Hematopoietic multipotent progenitor cell (in vitro differentiated cells): ENCODE measurements at regions not wholly inside any gene's neighbourhood (a gene's known extent, or its start where the extent isn't known, plus 50 kb on each side); places are given as distances from the start of the nearest gene placed in this dataset.

Experiments used
- DNase-seq, 3 donors: peaks; one replicate each; pipeline ENCODE4 v3.0.0-alpha.2; 2011 to 2015; ENCODE audit warnings: low read depth in 2 of 3, low spot score in 2 of 3

- DNase-seq, result peak in 2 of 3 donors; percentile 24 to 50
These were observed 178.1 kb upstream of the RUNX1 start for GRCh38 chr21:35226968-35227744.

- no peak for DNase-seq
These were observed 177.2 kb upstream of the RUNX1 start for GRCh38 chr21:35226328-35226727.

- no peak for DNase-seq
These were observed 176.5 kb upstream of the RUNX1 start for GRCh38 chr21:35225573-35225972.

GRCh38 chr21:35223480-35224156 lies 174.5 kb upstream of the RUNX1 start:
- DNase-seq, result no peak

GRCh38 chr21:35222541-35222941 lies 173.4 kb upstream of the RUNX1 start:
- peak in 1 of 3 donors; percentile 54 for DNase-seq

- DNase-seq, result peak in 1 of 3 donors; percentile 33
These were observed 172.9 kb upstream of the RUNX1 start for GRCh38 chr21:35222021-35222420.

- DNase-seq, result no peak
These were observed 171.2 kb upstream of the RUNX1 start for GRCh38 chr21:35220301-35220700.

GRCh38 chr21:35219719-35220118 lies 170.6 kb upstream of the RUNX1 start:
- DNase-seq, result no peak

GRCh38 chr21:35219291-35219690 lies 170.2 kb upstream of the RUNX1 start:
- DNase-seq, result no peak

GRCh38 chr21:35217504-35218060 lies 168.5 kb upstream of the RUNX1 start:
- no peak for DNase-seq

GRCh38 chr21:35216996-35217395 lies 167.9 kb upstream of the RUNX1 start:
- DNase-seq, result no peak

GRCh38 chr21:35215870-35216269 lies 166.8 kb upstream of the RUNX1 start:
- no peak for DNase-seq

- no peak for DNase-seq
These were observed 163.5 kb upstream of the RUNX1 start for GRCh38 chr21:35212393-35213127.

GRCh38 chr21:35211782-35212181 lies 162.7 kb upstream of the RUNX1 start:
- no peak for DNase-seq

GRCh38 chr21:35210093-35210492 lies 161.0 kb upstream of the RUNX1 start:
- DNase-seq, result no peak

GRCh38 chr21:35208810-35209517 lies 159.9 kb upstream of the RUNX1 start:
- DNase-seq, result no peak

GRCh38 chr21:35208104-35208503 lies 159.0 kb upstream of the RUNX1 start:
- DNase-seq, result no peak

- DNase-seq, result no peak
These were observed 158.2 kb upstream of the RUNX1 start for GRCh38 chr21:35207322-35207721.

- peak in 1 of 3 donors; percentile 9 for DNase-seq
These were observed 157.3 kb upstream of the RUNX1 start for GRCh38 chr21:35206141-35207125.
